Sciatic nerve (tissue), 2 donors: ENCODE measurements at regions not wholly inside any gene's neighbourhood (a gene's known extent, or its start where the extent isn't known, plus 50 kb on each side); places are given as distances from the start of the nearest gene placed in this dataset.
"Not testable (repeated sequence)": the region's sequence is repeated elsewhere in the genome, so short reads cannot be mapped to it uniquely, and the experiment has no call there.

Experiments
- ATAC-seq: fragments of 200-7000 bp; cut with Tn5 transposase; one replicate; pipeline ENCODE4 v1.9.1; 2020; ENCODE audit warnings: mild to moderate bottlenecking, moderate library complexity
- DNase-seq: peaks from one replicate; pipeline ENCODE4 v3.0.0-alpha.2; 2020; ENCODE audit warnings: low spot score
- intact Hi-C: fragments of 100-400 bp; cut with DNase I; formaldehyde crosslinking; loops from one replicate; pipeline ENCODE4 v1.14.2; 2022
- donor health status: DM: no; HTN: no; CAD: no.
- donor health status: DM: no; HTN: no; CAD: no.

- intact Hi-C loops, ATAC-seq: not testable (repeated sequence)
- peak; percentile 34 for DNase-seq
Observed at GRCh38 chr2:89537862-89538261, 846.4 kb downstream of the RPIA start.

GRCh38 chr2:89544110-89544509, 852.6 kb downstream of the RPIA start:
- DNase-seq, ATAC-seq, intact Hi-C loops: not testable (repeated sequence)

- intact Hi-C loops, DNase-seq, ATAC-seq: not testable (repeated sequence)
Observed at GRCh38 chr2:89579154-89579553, 887.7 kb downstream of the RPIA start.

GRCh38 chr2:89582816-89583215, 891.3 kb downstream of the RPIA start:
- ATAC-seq, intact Hi-C loops, DNase-seq: not testable (repeated sequence)

- DNase-seq, intact Hi-C loops, ATAC-seq: not testable (repeated sequence)
Observed at GRCh38 chr2:89584046-89584445, 892.6 kb downstream of the RPIA start.

- DNase-seq, intact Hi-C loops, ATAC-seq: not testable (repeated sequence)
Observed at GRCh38 chr2:89584868-89585557, 893.5 kb downstream of the RPIA start.

- ATAC-seq (peak; percentile 97), DNase-seq (peak; percentile 70)
- intact Hi-C loops, result not testable (repeated sequence)
Observed at GRCh38 chr2:89585558-89585920, 894.1 kb downstream of the RPIA start.

- DNase-seq, intact Hi-C loops: not testable (repeated sequence)
Observed at GRCh38 chr2:89599843-89600242, 908.4 kb downstream of the RPIA start.

GRCh38 chr2:89606514-89606913, 915.0 kb downstream of the RPIA start:
- ATAC-seq, intact Hi-C loops, DNase-seq: not testable (repeated sequence)

More at GRCh38 chr2:89599843-89600242, 908.4 kb downstream of the RPIA start:
- not testable (repeated sequence) for ATAC-seq

- DNase-seq, intact Hi-C loops, ATAC-seq: not testable (repeated sequence)
Observed at GRCh38 chr2:89610207-89610926, 918.9 kb downstream of the RPIA start.

GRCh38 chr2:89610927-89611515, 919.5 kb downstream of the RPIA start:
- intact Hi-C loops, ATAC-seq, DNase-seq: not testable (repeated sequence)

- DNase-seq, ATAC-seq, intact Hi-C loops: not testable (repeated sequence)
Observed at GRCh38 chr2:89611710-89612109, 920.2 kb downstream of the RPIA start.

- not testable (repeated sequence) for DNase-seq, ATAC-seq
Observed at GRCh38 chr2:89649268-89649667, 957.8 kb downstream of the RPIA start.

GRCh38 chr2:89679254-89679653, 987.8 kb downstream of the RPIA start:
- ATAC-seq, result not testable (repeated sequence)

More at GRCh38 chr2:89649268-89649667, 957.8 kb downstream of the RPIA start:
- intact Hi-C loops, result not testable (repeated sequence)

More at GRCh38 chr2:89679254-89679653, 987.8 kb downstream of the RPIA start:
- intact Hi-C loops, DNase-seq: not testable (repeated sequence)
